GM12891 (cell line): ENCODE measurements at regions not wholly inside any gene's neighbourhood (a gene's known extent, or its start where the extent isn't known, plus 50 kb on each side); places are given as distances from the start of the nearest gene placed in this dataset.

Experiments used
- POLR2A ChIP-seq: IDR thresholded peaks from 2 replicates; pipeline ENCODE4 v1.6.1; 2011; ENCODE audit warnings: low read depth, low read length, control low read depth
- POLR2AphosphoS5 ChIP-seq: IDR thresholded peaks from 2 replicates; pipeline ENCODE4 v1.6.1; 2011; ENCODE audit warnings: low read depth, low read length, control low read depth
- TAF1 ChIP-seq: IDR thresholded peaks from 2 replicates; pipeline ENCODE4 v1.6.1; 2011; ENCODE audit warnings: low read depth, low read length, control low read depth

DNA sequence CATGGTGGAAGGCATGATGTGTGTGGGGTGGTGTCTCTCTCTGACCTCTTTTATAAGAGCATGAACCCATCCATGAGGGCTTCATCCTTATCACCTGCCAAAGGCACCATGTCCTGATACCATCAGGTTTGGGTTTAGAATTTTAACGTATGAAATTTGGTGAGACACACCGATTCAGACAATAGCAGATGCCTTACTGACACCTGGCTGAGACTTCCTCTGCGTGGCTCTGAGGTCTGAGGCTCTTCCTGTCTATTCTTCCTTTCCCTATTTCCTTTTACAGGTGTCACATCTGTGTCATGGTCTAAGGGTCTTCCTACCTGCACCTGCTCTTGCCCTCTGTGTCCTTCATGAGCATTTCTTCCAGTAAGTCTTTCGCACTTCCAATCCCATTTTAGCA is 320.7 kb upstream of the CLNK start:
- TF ChIP-seq POLR2AphosphoS5, result no peak
- no peak for TF ChIP-seq TAF1
- no peak for TF ChIP-seq POLR2A
